Ovary (tissue), 3 donors: ENCODE measurements at regions not wholly inside any gene's neighbourhood (a gene's known extent, or its start where the extent isn't known, plus 50 kb on each side); places are given as distances from the start of the nearest gene placed in this dataset.

Source experiments
- CTCF ChIP-seq, 3 donors: fragments of 450-650 bp in 2 of 3; fragments of 200-600 bp in 1 of 3; IDR thresholded peaks; one replicate each; pipeline versions ENCODE4 v1.5.1 to v1.8.0; 2016 to 2022; ENCODE audit warnings: antibody characterized with exemption in 3 of 3, mild to moderate bottlenecking in 1 of 3
- EP300 ChIP-seq: sonication (generic); formaldehyde crosslinking; IDR thresholded peaks from one replicate; pipeline ENCODE4 v1.6.1; 2017; ENCODE audit warnings: antibody characterized with exemption
- POLR2A ChIP-seq: fragments of 450-650 bp; IDR thresholded peaks from one replicate; pipeline ENCODE4 v1.6.1; 2017; ENCODE audit warnings: antibody characterized with exemption, mild to moderate bottlenecking, moderate library complexity
- donor health status: DM: no; HTN: no; CAD: no.

GRCh38 chr2:217099561-217099960 lies 239.7 kb upstream of the TNP1 start:
- no peak for TF ChIP-seq EP300
- TF ChIP-seq POLR2A, result no peak
- no peak for TF ChIP-seq CTCF (IDR thresholded peaks at IDR 0.05)
